PC-9 (cell line): ENCODE measurements at regions not wholly inside any gene's neighbourhood (a gene's known extent, or its start where the extent isn't known, plus 50 kb on each side); places are given as distances from the start of the nearest gene placed in this dataset.

Experiments used
- BruUV-seq: library from RNA; stranded (reverse); fragments of 400-500 nt; replicated peaks from 2 replicates; lab custom pipeline; 2021; lab: Mats Ljungman, UMichigan
- CTCF ChIA-PET: fragments of 300-600 bp; sonication (Branson Sonifier 250); formaldehyde crosslinking; loops from one replicate; lab custom pipeline; 2022; ENCODE audit warnings: antibody characterized with exemption; lab: Charles Lee
- POLR2A ChIA-PET: fragments of 300-600 bp; sonication (Branson Sonifier 250); formaldehyde crosslinking; loops from one replicate; lab custom pipeline; 2022; ENCODE audit warnings: antibody characterized with exemption; ENCODE audit not compliant: unreplicated experiment; lab: Charles Lee
- DNase-seq, 2 experiments: peaks; one replicate each; pipeline versions ENCODE4 v3.0.0 to v3.0.0-alpha.2; 2015 to 2022; ENCODE audit warnings: mixed read lengths in 1 of 2
- H2AFZ ChIP-seq: fragments of 200-600 bp; sonication (generic); 2 replicates; pipeline ENCODE4 v1.8.1; 2017; ENCODE audit warnings: antibody characterized with exemption
- H3F3A ChIP-seq: fragments of 200-600 bp; sonication (generic); 2 replicates; pipeline ENCODE4 v1.8.1; 2017; ENCODE audit warnings: antibody characterized with exemption, mild to moderate bottlenecking, low read depth; ENCODE audit not compliant: insufficient read depth
- H3K27ac ChIP-seq: fragments of 200-600 bp; sonication (generic); 2 replicates; pipeline ENCODE4 v1.6.1; 2016; ENCODE audit warnings: mixed run types
- H3K27me3 ChIP-seq: fragments of 200-600 bp; sonication (generic); 2 replicates; pipeline ENCODE4 v1.6.1; 2016; ENCODE audit warnings: low read depth, mixed run types; ENCODE audit not compliant: insufficient read depth
- H3K36me3 ChIP-seq: fragments of 200-600 bp; sonication (generic); 2 replicates; pipeline ENCODE4 v1.6.1; 2016; ENCODE audit warnings: low read depth, mixed run types
- H3K4me1 ChIP-seq: fragments of 200-600 bp; sonication (generic); replicated peaks from 2 replicates; pipeline ENCODE4 v1.6.1; 2016; ENCODE audit warnings: mixed run types; ENCODE audit not compliant: insufficient read depth
- H3K4me2 ChIP-seq: fragments of 200-600 bp; sonication (generic); 2 replicates; pipeline ENCODE4 v1.6.1; 2017; ENCODE audit warnings: mixed run types
- H3K4me3 ChIP-seq: fragments of 200-600 bp; sonication (generic); 2 replicates; pipeline ENCODE4 v1.6.1; 2016; ENCODE audit warnings: mixed run types
- H3K79me2 ChIP-seq: fragments of 200-600 bp; sonication (generic); 2 replicates; pipeline ENCODE4 v1.6.1; 2017; ENCODE audit warnings: low read depth, mixed run types
- H3K9me2 ChIP-seq: fragments of 200-600 bp; sonication (generic); 2 replicates; pipeline ENCODE4 v1.8.1; 2017; ENCODE audit warnings: mild to moderate bottlenecking; ENCODE audit not compliant: insufficient read depth
- H3K9me3 ChIP-seq: fragments of 200-600 bp; sonication (generic); 2 replicates; pipeline ENCODE4 v1.8.1; 2016; ENCODE audit warnings: low read depth; ENCODE audit not compliant: insufficient read depth
- H4K20me1 ChIP-seq: fragments of 200-600 bp; sonication (generic); 2 replicates; pipeline ENCODE4 v1.8.1; 2017; ENCODE audit not compliant: insufficient read depth
- CTCF ChIP-seq: fragments of 200-600 bp; sonication (generic); conservative IDR thresholded peaks from 2 replicates; pipeline ENCODE4 v1.6.1; 2017; ENCODE audit warnings: mixed run types, antibody characterized with exemption, mild to moderate bottlenecking, moderate library complexity
- EZH2 ChIP-seq: fragments of 200-600 bp; sonication (generic); IDR thresholded peaks from 2 replicates; pipeline ENCODE4 v1.8.0; 2017; ENCODE audit warnings: antibody characterized with exemption, low read depth
- intact Hi-C: fragments of 100-400 bp; cut with micrococcal nuclease; formaldehyde crosslinking; loops from one replicate; pipeline ENCODE4 v1.10.0; 2022; ENCODE audit not compliant: unreplicated experiment

GRCh38 chr2:7976206-7976605 is 705.6 kb upstream of the ID2 start:
- Histone ChIP-seq H3K9me2 (no peaks in the 10 kb centered on the region), H3K4me3 (no peak overlapping the region), H3K4me1 (no peaks in the 10 kb centered on the region), H3K27ac (no peak overlapping the region), H4K20me1 (0 out of 2 replicates have a peak, but pooled peaks cover 3% of the 10 kb centered on the region), H3K9me3 (no peaks in the 10 kb centered on the region), H3K4me2 (no peak overlapping the region), H3K36me3 (no peaks in the 10 kb centered on the region), H3F3A (no peaks in the 10 kb centered on the region), H3K79me2 (no peaks in the 10 kb centered on the region), H2AFZ (no peak overlapping the region), H3K27me3 (peaks cover 73% of the 10 kb centered on the region)
- CTCF ChIA-PET = no interaction called here
- POLR2A ChIA-PET = no interaction called here
- no peak for TF ChIP-seq CTCF
- TF ChIP-seq EZH2 = no peak
- no peak for DNase-seq
- BruUV-seq = no TSS peak
- intact Hi-C loops = no loop called here

GRCh38 chr2:7977981-7978380 is 703.9 kb upstream of the ID2 start:
- no peaks in the 10 kb centered on the region for H3K79me2 ChIP-seq
- POLR2A ChIA-PET = no interaction called here
- DNase-seq = no peak

GRCh38 chr2:7982054-7982453 is 699.8 kb upstream of the ID2 start:
- Histone ChIP-seq H3K9me3 (no peaks in the 10 kb centered on the region), H3F3A (no peaks in the 10 kb centered on the region), H3K27ac (no peak overlapping the region), H3K4me2 (no peak overlapping the region), H3K9me2 (no peaks in the 10 kb centered on the region), H4K20me1 (0 out of 2 replicates have a peak, but pooled peaks cover 3% of the 10 kb centered on the region), H3K4me3 (no peak overlapping the region), H3K4me1 (no peaks in the 10 kb centered on the region), H3K27me3 (peaks cover 16% of the 10 kb centered on the region), H2AFZ (no peak overlapping the region), H3K36me3 (no peaks in the 10 kb centered on the region), H3K79me2 (no peaks in the 10 kb centered on the region)
- ChIA-PET POLR2A (no interaction called here), CTCF (no interaction called here)
- DNase-seq = no peak
- intact Hi-C loops = no loop called here
- TF ChIP-seq CTCF (no peak), EZH2 (no peak)
- no TSS peak for BruUV-seq

More at GRCh38 chr2:7977981-7978380, 703.9 kb upstream of the ID2 start:
- H3F3A ChIP-seq = no peaks in the 10 kb centered on the region
- TF ChIP-seq EZH2 = no peak
- TF ChIP-seq CTCF = no peak
- BruUV-seq = no TSS peak
- peaks cover 57% of the 10 kb centered on the region for H3K27me3 ChIP-seq
- H2AFZ ChIP-seq = no peak overlapping the region
- H3K9me3 ChIP-seq = no peaks in the 10 kb centered on the region
- 0 out of 2 replicates have a peak, but pooled peaks cover 3% of the 10 kb centered on the region for H4K20me1 ChIP-seq
- H3K36me3 ChIP-seq = no peaks in the 10 kb centered on the region
- H3K9me2 ChIP-seq = no peaks in the 10 kb centered on the region
- intact Hi-C loops = no loop called here
- no peaks in the 10 kb centered on the region for H3K4me1 ChIP-seq
- H3K4me3 ChIP-seq = no peak overlapping the region
- no peak overlapping the region for H3K4me2 ChIP-seq
- CTCF ChIA-PET = no interaction called here
- H3K27ac ChIP-seq = no peak overlapping the region
